Heart right ventricle (tissue), 16 donors: ENCODE measurements at regions not wholly inside any gene's neighbourhood (a gene's known extent, or its start where the extent isn't known, plus 50 kb on each side); places are given as distances from the start of the nearest gene placed in this dataset.

Source experiments
- ATAC-seq, 8 donors: fragments of 200-7000 bp; cut with Tn5 transposase; one replicate each; pipeline ENCODE4 v1.9.1; 2020; ENCODE audit warnings: mild to moderate bottlenecking in 8 of 8, moderate library complexity in 8 of 8, moderate number of reproducible peaks in 1 of 8
- DNase-seq, 2 donors: peaks; one replicate each; pipeline ENCODE4 v3.0.0-alpha.2; 2020
- H3K27ac ChIP-seq, 10 donors: fragments of 200-600 bp; sonication (generic) in 2 of 10; one replicate each; pipeline versions ENCODE4 v1.5.0 to v1.8.0; 2020 to 2022; ENCODE audit warnings: mild to moderate bottlenecking in 3 of 10
- H3K27me3 ChIP-seq, 7 donors: fragments of 200-600 bp; one replicate each; pipeline ENCODE4 v1.8.0; 2021 to 2022; ENCODE audit warnings: mild to moderate bottlenecking in 2 of 7
- H3K36me3 ChIP-seq, 9 donors: fragments of 200-600 bp; sonication (generic) in 1 of 9; one replicate each; pipeline versions ENCODE4 v1.5.0 to v1.8.0; 2020 to 2022; ENCODE audit warnings: mild to moderate bottlenecking in 2 of 9
- H3K4me1 ChIP-seq, 9 donors: fragments of 200-600 bp; sonication (generic) in 1 of 9; one replicate each; pipeline versions ENCODE4 v1.5.0 to v1.8.0; 2020 to 2022; ENCODE audit warnings: mild to moderate bottlenecking in 4 of 9
- H3K4me3 ChIP-seq, 10 donors: fragments of 200-600 bp; sonication (generic) in 2 of 10; one replicate each; pipeline versions ENCODE4 v1.5.0 to v1.8.0; 2020 to 2022; ENCODE audit warnings: mild to moderate bottlenecking in 7 of 10, moderate library complexity in 2 of 10
- H3K9me3 ChIP-seq, 11 donors: fragments of 200-600 bp in 10 of 11; sonication (generic) in 2 of 11; one replicate each; pipeline versions ENCODE4 v1.5.0 to v1.8.0; 2013 to 2022; ENCODE audit warnings: mild to moderate bottlenecking in 2 of 11, control low read depth in 1 of 11, moderate library complexity in 1 of 11
- WGBS, 2 donors: extraction: QIAGEN DNeasy Blood & Tissue Kit; methylation state at CpG; one replicate each; pipeline ENCODE4 v1.1.7; 2013; ENCODE audit warnings: inconsistent platforms in 1 of 2; 5-methylcytosine and 5-hydroxymethylcytosine counted together
- intact Hi-C, 10 donors: fragments of 100-400 bp; cut with DNase I; formaldehyde crosslinking; loops; one replicate each; pipeline versions ENCODE4 v1.11.1 to v1.14.2; 2022
- TF ChIP-seq, protein P1 (sequence below), 9 donors: fragments of 200-600 bp; sonication (generic) in 2 of 9; IDR thresholded peaks; one replicate each; pipeline versions ENCODE4 v1.5.0 to v1.8.0; 2021 to 2022; ENCODE audit warnings: antibody characterized with exemption in 9 of 9, mild to moderate bottlenecking in 5 of 9, moderate library complexity in 1 of 9
- donor health status: Arrhythmogenic right ventricular cardiomyopathy.
- donor health status: ischemic (EF 13 %, LVEDD 7.1; RV severe dilation, severe dysfunction).
- donor health status: healthy with polysubstance abuse.
- donor health status: DM: no; HTN: yes; CAD: no.
- donor health status: DM: no; HTN: no; CAD: no.
- donor health status: ischemic (EF 25% LVEDD 6.9; RV normal size, moderate dysfunction).
- donor health status: ischemic (EF 25% LVEDD 5.7; RV mildly dilated, moderate dysfunction).
- donor health status: healthy.
- donor health status: DM: yes; HTN: yes; CAD: no.
- donor health status: Ischemic cardiomyopathy.
- donor health status: ischemic (EF 35%, LVEDD 5.7; RV mildly dilated, moderate dysfunction).
- donor health status: nonischemic (EF 11% LVEDD 7.7; RV severe dilation, severe dysfunction).
- donor health status: DM: yes; HTN: yes; CAD: no.
- donor health status: PGD.
- donor health status: ischemic (EF 29% LVEDD 5.4; RV normal size, mild dysfunction).
- donor health status: nonischemic (EF 23%, LVEDD 6.1; RV moderate dilation, normal function).

DNA sequence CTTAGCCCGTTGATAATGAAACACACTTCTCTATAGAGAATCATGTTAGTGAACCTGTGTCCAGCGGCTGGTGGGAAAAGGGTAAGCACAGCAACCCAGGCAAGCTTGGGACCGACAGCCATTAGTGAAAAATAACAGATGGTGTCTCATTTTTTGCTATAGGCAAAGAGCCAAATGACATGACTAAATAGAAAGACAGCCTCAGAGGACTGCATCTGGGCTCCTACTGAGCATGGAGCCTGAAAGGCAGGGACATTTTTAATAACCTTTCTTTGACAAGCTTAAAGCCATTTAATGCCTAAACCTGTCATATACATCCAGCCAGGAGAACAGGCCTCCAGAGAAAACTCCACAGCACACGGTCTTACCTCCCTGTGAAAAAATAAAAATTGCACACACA lies 67.0 kb downstream of the FANCF start:
- no peak overlapping the region for H3K4me3 ChIP-seq

DNA sequence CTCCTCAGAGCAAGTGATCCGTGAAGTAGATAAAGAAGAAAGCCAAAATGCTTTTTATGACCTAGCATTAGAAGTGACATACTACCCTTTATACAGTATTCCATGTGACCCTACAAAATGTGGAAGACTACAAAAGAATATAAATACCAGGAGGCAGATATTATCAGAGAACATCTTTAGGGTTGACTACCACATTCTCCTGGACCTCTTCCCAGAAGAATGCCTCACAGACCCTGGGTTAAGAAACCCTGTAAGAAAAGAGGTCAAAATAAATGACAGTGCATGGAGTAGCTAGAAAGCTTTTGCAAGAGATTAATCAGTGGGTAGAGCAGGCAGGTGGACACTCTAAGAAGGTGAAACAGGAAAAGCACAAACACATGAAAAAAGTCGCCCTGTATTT lies 69.2 kb downstream of the FANCF start:
- intact Hi-C loops = no loop called here
- no peaks in the 10 kb centered on the region for H3K36me3 ChIP-seq
- no peak for ATAC-seq
- WGBS, 2 donors = 87 to 93% methylated on average over 2 of the region's 2 CpGs
- no peak for DNase-seq
- H3K9me3 ChIP-seq = no peaks in the 10 kb centered on the region
- no peak overlapping the region for H3K27ac ChIP-seq
- TF ChIP-seq, protein P1, sequence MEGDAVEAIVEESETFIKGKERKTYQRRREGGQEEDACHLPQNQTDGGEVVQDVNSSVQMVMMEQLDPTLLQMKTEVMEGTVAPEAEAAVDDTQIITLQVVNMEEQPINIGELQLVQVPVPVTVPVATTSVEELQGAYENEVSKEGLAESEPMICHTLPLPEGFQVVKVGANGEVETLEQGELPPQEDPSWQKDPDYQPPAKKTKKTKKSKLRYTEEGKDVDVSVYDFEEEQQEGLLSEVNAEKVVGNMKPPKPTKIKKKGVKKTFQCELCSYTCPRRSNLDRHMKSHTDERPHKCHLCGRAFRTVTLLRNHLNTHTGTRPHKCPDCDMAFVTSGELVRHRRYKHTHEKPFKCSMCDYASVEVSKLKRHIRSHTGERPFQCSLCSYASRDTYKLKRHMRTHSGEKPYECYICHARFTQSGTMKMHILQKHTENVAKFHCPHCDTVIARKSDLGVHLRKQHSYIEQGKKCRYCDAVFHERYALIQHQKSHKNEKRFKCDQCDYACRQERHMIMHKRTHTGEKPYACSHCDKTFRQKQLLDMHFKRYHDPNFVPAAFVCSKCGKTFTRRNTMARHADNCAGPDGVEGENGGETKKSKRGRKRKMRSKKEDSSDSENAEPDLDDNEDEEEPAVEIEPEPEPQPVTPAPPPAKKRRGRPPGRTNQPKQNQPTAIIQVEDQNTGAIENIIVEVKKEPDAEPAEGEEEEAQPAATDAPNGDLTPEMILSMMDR (IDR thresholded peaks at IDR 0.05) = no peak
- no peak overlapping the region for H3K4me3 ChIP-seq
- H3K4me1 ChIP-seq = no peaks in the 10 kb centered on the region
- no peaks in the 10 kb centered on the region for H3K27me3 ChIP-seq

More for the DNA sequence above, 67.0 kb downstream of the FANCF start:
- intact Hi-C loops = no loop called here
- peak in 2 of 8 donors; percentile 21 to 39 for ATAC-seq
- H3K27ac ChIP-seq = no peak overlapping the region
- H3K36me3 ChIP-seq = no peaks in the 10 kb centered on the region
- H3K27me3 ChIP-seq = no peaks in the 10 kb centered on the region
- H3K4me1 ChIP-seq = no peaks in the 10 kb centered on the region
- no peak for DNase-seq
- TF ChIP-seq, protein P1 (IDR thresholded peaks at IDR 0.05) = no peak
- 39 to 48% methylated on average over 4 of the region's 4 CpGs for WGBS, 2 donors
- peaks cover 0 to 3% (median 0%) of the 10 kb centered on the region in 11 donors for H3K9me3 ChIP-seq

- TF ChIP-seq, protein P1 (IDR thresholded peaks at IDR 0.05) = no peak
- Histone ChIP-seq H3K27me3 (no peaks in the 10 kb centered on the region), H3K9me3 (no peaks in the 10 kb centered on the region), H3K4me3 (no peak overlapping the region), H3K36me3 (no peaks in the 10 kb centered on the region), H3K27ac (no peak overlapping the region), H3K4me1 (no peaks in the 10 kb centered on the region)
- ATAC-seq (no peak), DNase-seq (no peak)
- WGBS, 2 donors = 57 to 70% methylated on average over 1 of the region's 1 CpG
- intact Hi-C loops = no loop called here
Measured at GRCh38 chr11:22555881-22556280, 69.7 kb downstream of the FANCF start.

DNA sequence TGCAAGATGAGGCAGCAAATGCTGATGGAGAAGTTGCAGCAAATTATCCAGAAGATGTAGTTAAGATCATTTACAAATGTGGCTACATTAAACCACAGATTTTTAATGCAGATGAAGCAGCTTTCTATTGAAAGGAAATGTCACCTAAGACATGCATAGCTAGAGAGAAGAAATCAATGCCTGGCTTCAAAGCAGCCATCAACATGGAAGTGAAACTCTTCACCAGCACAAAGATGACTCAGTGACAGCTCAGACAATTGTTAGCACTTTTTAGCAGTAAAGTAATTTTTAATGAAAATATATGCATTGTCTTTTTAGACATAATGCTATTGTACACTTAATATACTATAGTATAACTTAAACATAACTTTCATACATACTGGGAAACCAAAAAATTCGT lies 71.4 kb downstream of the FANCF start:
- intact Hi-C loops = loop anchor here in 1 of 10 donors (5.0 kb wide), 1 partner anchor 1252 kb away; no protein-coding TSS in a partner anchor
- Histone ChIP-seq H3K27me3 (no peaks in the 10 kb centered on the region), H3K27ac (no peak overlapping the region), H3K9me3 (no peaks in the 10 kb centered on the region), H3K4me3 (no peak overlapping the region), H3K36me3 (no peaks in the 10 kb centered on the region), H3K4me1 (no peaks in the 10 kb centered on the region)
- DNase-seq = no peak
- WGBS, 2 donors = 39 to 44% methylated on average over 1 of the region's 1 CpG
- TF ChIP-seq, protein P1 (IDR thresholded peaks at IDR 0.05) = no peak
- ATAC-seq = no peak
